ENCODE measurements at regions not wholly inside any gene's neighbourhood (a gene's known extent, or its start where the extent isn't known, plus 50 kb on each side); places are given as distances from the start of the nearest gene placed in this dataset.

DNA sequence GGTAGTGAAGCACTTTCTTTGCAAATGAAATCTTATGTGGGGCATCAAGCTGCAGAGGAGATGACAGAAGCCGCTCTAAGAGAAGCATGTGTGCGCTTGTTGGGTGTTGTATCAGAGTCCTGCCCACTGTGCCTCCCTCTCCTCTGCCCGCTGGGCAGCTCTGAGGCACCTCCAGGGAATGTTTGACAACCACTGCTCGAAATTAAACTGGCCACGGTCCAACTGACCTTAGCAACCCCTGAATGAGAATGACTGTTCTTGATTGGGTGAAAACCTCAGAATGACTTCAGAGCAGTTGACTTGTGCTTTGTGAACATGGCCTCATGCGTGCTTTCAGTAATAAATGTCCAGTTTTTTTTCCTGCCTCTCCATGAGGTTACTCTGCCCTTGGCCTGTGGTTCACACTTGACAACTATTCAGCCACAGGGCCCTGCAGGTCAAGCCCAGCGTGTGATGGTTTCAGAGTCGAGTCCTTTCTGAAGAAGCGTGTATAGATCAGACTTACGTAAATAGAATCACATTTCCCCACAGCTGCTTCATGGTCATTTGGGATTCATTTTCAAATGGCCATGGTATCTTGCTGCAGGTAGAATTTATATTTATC is 94.9 kb downstream of the SLC4A3 start:
- peak; percentile 64 for DNase-seq (ENCODE audit: low read depth, low spot score)
- in situ Hi-C loops (cut with HindIII; ENCODE audit: low pct_unique_long_range_greater_than_20kb, low sequenced_read_pairs): no loop called here

DNA sequence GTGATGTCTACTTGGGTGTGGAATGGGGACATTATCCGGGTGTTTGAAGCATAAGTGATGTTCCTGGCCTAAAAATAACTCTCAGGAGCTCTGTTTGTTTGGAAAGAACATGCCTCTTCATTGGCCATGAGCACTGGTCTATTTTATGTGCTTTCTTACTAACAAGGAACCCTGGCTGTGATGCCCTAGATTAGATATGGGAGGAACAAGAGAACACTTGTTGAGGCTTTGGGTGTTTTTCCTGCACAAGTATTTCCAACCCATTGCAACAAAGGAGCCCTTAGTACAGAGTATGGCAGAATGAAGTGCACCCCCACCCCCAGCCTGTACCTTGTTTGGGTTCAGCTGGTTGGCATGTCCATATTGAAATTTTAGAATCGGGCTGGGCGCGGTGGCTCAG is 95.9 kb downstream of the SLC4A3 start:
- in situ Hi-C loops (cut with HindIII; ENCODE audit: low pct_unique_long_range_greater_than_20kb, low sequenced_read_pairs): no loop called here
- peak; percentile 63 for DNase-seq (ENCODE audit: low read depth, low spot score)

DNA sequence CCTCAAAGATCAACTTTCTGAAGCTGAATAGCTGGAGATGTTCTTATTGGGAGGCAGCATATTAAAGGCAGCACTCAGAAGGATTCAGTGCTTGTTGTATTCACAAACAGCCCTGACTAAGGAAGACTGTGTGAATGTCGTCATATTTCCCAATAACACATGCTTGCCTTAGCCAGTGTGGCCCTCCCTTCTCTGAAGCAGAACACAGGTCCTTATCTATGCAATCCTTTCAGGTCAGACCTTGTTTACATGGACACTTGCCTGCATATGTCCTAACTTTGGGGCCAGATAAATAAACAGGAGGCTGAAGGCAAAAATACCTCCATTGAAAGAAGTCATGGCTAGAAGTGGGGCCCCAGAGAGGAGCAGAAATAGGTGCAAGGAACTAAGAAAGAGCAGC is 97.2 kb downstream of the SLC4A3 start:
- no peak for DNase-seq (ENCODE audit: low read depth, low spot score)
- in situ Hi-C loops (cut with HindIII; ENCODE audit: low pct_unique_long_range_greater_than_20kb, low sequenced_read_pairs): no loop called here

DNA sequence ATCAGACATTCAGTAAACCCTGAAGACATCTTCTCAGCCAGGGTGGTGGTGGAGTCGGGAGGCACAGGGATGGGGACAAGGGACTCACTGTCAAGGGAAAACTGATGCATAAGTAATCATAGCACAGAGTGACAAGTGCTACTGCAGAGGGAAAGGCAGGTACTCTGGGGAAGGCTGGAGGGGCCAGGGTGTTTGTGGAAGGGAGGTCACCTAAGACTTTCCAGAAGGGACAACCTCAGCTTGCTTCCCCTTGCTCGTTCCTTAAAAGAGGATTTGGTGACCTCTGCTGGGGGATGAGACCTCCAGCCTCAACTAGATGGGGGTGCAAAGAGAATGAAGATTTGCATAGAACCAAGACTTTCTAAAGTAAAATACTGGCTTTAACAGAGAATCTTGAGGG is 99.5 kb downstream of the SLC4A3 start:
- DNase-seq (ENCODE audit: low read depth, low spot score): peak; percentile 45
- in situ Hi-C loops (cut with HindIII; ENCODE audit: low pct_unique_long_range_greater_than_20kb, low sequenced_read_pairs): no loop called here

DNA sequence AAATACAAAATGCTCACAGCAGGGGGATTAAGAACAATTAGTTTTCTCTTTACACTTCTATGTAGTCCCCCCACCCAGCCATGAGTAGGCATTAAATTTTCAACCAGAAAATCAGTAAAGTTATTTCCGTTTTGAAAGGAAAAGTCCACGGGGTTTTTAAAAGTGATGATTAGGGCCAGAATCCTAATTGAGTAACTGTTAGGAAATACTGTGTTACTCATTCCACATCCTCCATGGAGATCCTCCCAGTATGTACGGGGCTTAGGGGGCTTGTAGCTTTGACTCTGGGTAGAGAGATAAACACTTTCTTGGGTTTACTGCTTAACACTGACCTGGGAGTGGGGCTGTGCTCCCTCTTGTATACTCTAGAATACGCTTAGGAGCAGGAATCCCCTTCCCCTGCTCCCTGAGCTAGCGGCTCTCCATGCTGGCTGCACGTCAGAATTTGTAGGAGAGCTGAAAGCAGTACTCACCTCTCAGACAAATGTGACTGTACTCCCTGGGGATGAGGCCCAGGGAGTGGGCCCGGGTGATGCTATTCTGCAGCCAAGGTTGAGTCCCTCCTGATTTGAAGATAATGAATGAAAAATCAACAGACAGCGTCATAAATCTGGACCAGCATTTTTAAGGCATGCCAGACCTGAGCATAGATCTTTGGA is 100.5 kb downstream of the SLC4A3 start:
- no peak for DNase-seq (ENCODE audit: low read depth, low spot score)
- in situ Hi-C loops (cut with HindIII; ENCODE audit: low pct_unique_long_range_greater_than_20kb, low sequenced_read_pairs): no loop called here

DNA sequence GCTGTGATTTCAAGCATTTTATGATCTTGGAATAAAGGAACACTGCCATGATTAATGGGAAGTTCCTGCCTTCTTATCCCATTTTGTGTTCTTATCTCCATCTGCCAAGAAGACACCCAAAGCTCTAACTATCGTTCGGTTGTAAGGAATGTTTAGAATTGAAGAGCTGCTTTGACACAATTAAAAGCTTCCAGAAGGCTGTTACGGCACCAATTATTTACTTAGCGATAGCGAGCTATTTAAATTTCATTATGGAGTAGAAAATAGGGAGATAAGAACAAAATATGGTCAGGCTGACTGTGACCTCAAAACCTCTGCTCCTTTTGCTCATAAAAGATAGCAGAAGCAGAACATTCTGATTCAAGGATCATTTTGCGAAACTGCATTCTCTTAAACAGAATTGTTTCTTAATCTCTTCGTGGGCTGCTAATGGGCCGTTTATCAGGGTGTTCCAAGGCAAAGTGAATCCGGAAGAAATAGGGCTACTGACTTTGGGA is 101.6 kb downstream of the SLC4A3 start:
- no peak for DNase-seq (ENCODE audit: low read depth, low spot score)
- in situ Hi-C loops (cut with HindIII; ENCODE audit: low pct_unique_long_range_greater_than_20kb, low sequenced_read_pairs): no loop called here

DNA sequence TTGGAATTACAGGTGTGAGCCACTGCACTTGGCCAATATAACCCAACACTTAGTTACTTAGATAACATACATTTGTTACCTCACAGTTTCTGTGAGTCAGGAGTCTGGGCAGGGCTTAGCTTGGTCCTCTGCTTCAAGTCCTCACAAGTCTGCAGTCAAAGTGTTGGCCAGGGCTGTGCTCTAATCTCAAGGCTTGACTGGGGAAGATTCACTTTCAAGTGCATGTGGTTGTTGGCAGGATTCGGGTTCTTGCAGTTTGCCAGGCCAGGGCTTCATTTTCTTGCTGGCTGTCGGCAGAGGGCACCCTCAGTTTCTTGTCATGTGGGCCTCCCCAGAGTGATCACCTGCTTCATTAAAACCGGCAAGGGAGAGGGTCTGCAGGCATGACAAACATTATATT is 103.7 kb downstream of the SLC4A3 start:
- in situ Hi-C loops (cut with HindIII; ENCODE audit: low pct_unique_long_range_greater_than_20kb, low sequenced_read_pairs): no loop called here
- no peak for DNase-seq (ENCODE audit: low read depth, low spot score)

DNA sequence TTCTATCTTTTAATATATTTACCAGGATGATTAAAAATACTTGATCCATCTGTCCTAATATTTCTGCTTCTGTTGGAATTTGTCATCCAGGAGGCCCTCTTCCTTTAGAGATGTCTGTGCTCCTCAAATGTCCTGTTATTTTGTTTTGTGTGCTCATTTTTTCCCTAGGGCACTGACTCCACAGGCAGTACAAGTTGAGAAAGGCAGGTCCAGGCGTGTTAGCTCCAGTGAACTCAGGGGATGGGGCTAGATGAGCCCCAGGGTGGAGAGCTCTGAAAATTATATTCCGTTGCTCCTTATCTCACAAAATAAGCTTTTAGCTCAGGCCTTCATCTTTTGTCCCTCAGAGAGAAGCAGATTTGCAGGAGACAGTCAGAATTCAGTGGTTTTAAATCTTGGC is 105.7 kb downstream of the SLC4A3 start:
- in situ Hi-C loops (cut with HindIII; ENCODE audit: low pct_unique_long_range_greater_than_20kb, low sequenced_read_pairs): no loop called here
- no peak for DNase-seq (ENCODE audit: low read depth, low spot score)

DNA sequence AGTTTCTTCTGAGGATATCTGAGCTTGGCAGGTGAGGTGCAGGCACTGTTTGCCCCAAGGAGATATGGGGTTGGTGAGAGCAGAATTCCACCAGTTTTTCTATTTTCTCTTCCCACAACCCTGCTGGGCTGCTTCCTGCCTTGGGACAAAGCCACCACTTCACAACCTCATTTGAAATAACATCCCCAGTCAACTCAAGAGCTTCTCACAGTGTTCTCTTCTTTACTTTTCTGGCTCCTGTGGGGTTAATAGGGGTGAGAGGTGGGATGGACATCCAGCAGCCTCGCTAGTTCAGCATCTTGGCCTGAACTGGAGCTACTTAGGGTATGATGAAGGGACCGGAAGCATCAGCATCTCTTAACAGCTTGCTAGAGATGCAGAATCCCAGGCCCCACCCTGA is 106.3 kb downstream of the SLC4A3 start:
- in situ Hi-C loops (cut with HindIII; ENCODE audit: low pct_unique_long_range_greater_than_20kb, low sequenced_read_pairs): no loop called here
- DNase-seq (ENCODE audit: low read depth, low spot score): no peak

DNA sequence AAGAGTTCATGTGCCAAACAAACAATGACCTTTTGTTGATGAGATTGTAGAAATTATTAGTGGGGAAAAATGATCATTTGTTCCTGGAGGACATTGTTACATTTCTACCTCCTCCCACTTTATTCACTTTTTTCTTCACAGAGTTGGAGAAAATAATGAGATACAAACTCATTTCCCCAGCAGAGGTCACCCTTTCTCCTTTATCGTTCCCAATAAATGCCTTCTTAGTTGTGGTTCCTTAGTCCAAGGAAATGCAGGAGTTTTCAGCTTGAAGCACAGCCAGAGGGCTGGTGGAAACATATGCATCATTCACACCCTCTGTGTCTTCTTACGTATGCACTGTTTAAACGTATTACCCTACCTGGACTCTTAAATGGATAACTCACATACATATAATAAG is 108.8 kb downstream of the SLC4A3 start:
- in situ Hi-C loops (cut with HindIII; ENCODE audit: low pct_unique_long_range_greater_than_20kb, low sequenced_read_pairs): no loop called here

DNA sequence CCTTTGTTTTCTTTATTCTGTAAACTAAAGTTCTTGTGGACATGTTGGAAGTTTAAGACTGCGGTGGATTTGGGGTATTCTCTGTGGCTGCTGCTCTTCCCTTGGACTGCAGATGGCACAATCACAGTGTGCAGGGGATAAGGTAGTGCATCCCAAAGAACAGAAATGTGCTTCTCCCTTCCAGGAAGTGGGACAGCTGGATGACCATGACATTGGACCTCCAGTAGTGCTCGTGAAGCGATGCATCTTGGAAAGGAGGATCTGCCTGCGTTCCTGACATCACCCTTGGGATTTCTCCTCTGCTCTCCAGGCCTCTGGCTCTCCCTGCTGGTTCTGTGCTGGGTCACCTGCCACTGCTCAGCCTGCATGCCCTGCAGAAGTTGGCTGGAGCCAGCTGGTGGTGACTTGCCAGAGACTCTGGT is 109.9 kb downstream of the SLC4A3 start:
- peak; percentile 63 for DNase-seq (ENCODE audit: low read depth, low spot score)
- in situ Hi-C loops (cut with HindIII; ENCODE audit: low pct_unique_long_range_greater_than_20kb, low sequenced_read_pairs): no loop called here

More for the DNA sequence above, 108.8 kb downstream of the SLC4A3 start:
- peak; percentile 82 for DNase-seq (ENCODE audit: low read depth, low spot score)

DNA sequence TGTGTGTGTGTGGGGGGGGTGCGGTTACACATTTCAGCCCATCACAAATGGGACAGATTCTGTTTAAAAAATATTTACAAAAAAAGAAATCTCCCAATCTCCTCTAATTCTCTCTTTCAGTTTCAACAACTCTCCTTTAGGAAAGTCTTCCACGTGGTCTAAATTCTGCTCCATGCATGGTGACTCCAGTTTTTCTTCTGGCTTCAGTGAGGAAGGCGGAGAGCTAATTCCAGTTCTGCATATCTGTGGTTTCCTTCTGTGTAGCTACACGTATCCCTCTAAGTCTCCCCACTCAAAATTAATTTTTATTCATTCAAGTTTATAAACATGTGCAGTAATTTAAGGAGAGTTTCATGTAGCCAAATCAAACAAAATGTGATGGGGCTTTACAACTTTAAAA is 111.6 kb downstream of the SLC4A3 start:
- in situ Hi-C loops (cut with HindIII; ENCODE audit: low pct_unique_long_range_greater_than_20kb, low sequenced_read_pairs): no loop called here
- DNase-seq (ENCODE audit: low read depth, low spot score): no peak

DNA sequence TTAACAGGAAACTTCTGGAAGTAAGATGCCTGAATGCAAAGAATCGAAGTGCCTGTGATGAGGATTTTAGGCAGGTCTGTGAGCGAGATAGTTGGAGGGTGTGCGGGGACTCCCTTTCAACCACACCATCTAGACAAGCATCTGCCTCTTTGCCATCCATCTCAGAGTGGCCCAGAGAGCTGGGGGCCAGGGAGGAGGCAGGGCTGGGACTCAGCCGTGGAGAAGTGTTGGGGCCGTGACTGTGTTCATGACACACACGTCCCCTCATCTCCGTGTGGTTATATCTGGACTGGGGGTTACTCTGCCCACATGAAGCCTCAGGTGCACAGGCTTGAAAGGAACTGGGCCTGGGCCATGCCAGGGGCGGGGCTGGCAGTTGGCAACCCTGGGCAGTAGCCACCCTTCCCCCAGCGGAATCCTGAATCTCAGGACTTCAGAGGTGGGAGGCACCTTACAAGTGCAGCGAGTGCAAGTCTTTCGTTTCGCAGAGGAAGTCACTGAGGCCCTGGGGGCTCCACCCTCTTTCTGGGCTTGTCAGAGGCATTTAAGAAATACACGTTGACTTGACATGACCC is 112.5 kb downstream of the SLC4A3 start:
- in situ Hi-C loops (cut with HindIII; ENCODE audit: low pct_unique_long_range_greater_than_20kb, low sequenced_read_pairs): no loop called here

DNA sequence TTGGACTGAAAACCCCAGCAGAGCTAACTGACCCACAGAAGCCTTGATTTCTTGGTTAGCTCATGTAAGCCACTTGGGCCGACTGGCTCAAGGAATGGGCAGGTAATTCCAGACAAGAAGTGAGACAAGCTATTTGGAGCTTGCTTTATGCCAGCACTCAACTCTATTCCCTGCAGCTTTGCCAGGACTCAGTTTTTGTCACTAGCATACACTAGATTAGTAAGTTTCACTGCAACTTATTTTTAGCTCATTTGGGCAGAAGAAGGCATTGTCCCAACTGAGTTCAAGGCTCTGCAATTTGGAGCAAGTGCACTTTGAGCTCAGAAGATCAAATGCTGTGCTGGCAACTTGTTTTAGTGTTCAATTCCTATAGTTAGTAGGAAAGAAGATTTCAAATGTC is 116.1 kb downstream of the SLC4A3 start:
- DNase-seq (ENCODE audit: low read depth, low spot score): no peak
- in situ Hi-C loops (cut with HindIII; ENCODE audit: low pct_unique_long_range_greater_than_20kb, low sequenced_read_pairs): no loop called here

More for the DNA sequence above, 112.5 kb downstream of the SLC4A3 start:
- DNase-seq (ENCODE audit: low read depth, low spot score): no peak

DNA sequence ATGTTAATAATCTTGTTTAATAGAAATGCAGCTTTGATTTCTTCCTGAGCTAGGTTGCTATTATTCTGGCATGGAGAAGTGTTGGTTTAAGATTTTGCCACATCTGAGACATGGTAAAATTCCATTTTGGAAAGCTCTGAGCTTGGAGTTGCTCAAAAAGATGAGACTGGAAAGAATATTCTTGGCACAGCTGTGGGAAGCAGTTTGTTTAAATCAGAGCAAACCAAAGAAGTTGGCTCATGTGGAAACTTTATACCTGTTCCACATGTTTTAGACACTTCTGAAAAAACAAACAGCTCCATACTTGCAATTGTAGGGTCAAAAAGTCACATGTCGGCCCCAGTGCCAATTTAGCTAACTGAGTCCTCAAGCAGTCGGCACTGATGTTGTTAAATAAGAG is 116.6 kb downstream of the SLC4A3 start:
- in situ Hi-C loops (cut with HindIII; ENCODE audit: low pct_unique_long_range_greater_than_20kb, low sequenced_read_pairs): no loop called here
- no peak for DNase-seq (ENCODE audit: low read depth, low spot score)

DNA sequence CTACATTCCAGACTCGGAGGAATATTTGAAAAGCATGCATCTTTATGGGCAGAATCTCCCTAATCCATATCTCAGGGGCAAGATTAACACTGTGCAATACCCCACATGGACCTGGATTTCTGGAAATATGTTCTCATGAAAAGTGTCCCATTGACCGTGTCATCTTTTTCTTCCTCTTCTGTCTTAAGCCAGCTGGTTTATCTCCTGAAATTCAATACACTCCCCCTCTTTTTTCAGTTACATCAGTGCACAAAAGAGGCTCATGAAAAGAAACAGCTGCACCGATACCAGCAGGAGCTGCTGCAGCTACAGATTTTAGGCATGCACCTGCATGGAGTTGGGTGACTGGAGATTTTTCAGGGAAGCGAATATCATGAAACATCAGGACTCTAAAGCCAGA is 117.2 kb downstream of the SLC4A3 start:
- in situ Hi-C loops (cut with HindIII; ENCODE audit: low pct_unique_long_range_greater_than_20kb, low sequenced_read_pairs): no loop called here

DNA sequence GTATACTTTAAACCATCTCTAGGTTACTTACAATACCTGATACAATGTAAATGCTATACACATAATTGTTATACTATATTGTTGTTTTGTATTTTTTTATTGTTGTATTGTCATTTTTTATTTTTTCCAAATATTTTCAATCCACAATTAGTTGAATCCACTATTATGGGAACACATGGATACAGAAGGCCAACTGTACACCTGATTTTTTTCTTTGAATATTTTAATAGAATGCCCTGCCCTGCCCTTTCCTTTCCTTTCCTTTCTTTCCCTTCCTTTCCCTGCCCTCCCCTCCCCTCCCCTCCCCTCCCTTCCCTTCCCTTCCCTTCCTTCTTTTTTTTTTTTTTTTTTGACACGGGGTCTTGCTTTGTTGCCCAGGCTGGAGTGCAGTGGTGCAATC is 120.2 kb downstream of the SLC4A3 start:
- no peak for DNase-seq (ENCODE audit: low read depth, low spot score)
- in situ Hi-C loops (cut with HindIII; ENCODE audit: low pct_unique_long_range_greater_than_20kb, low sequenced_read_pairs): no loop called here

More for the DNA sequence above, 117.2 kb downstream of the SLC4A3 start:
- DNase-seq (ENCODE audit: low read depth, low spot score): no peak

DNA sequence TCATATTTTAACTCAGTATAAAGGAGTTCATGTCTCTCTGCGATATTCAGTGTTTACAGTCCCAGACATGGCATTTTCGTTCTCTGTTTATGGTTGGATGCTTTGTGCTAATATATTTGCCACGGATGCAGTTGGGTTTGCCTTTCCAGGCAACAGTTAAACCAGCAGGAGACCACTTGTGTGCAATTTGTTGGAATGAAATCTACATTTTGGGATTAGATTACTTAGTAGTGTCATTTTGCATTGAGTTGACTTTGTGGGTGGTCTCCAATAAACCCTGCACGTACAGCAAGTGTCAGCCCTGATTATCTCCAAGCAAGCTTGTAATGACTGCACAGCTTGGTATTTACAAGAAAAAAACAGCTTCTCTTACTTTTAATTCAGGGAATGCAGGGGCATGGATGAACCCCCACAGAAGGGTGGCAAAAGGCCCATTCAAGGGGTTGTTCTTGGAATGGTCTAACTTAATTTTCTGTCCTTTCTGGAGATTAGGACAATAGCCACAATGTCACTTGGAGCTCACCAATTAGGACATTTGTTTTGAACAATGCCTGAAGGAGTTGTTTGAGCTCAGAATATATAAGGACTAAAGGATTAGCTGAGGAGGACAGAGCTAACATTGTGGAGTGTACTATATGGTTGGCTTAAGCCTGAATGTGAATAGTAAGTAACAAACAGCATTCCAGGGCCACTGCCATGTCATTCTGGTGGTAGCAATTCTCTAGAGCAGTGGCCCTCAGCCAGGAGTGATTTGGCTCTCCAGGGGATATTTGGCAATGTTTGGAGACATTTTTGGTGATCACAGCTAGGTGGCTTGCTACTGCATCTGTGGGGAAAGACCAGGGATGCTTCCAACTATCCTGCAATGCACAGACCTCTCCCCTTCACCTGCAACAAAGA is 121.5 kb downstream of the SLC4A3 start:
- in situ Hi-C loops (cut with HindIII; ENCODE audit: low pct_unique_long_range_greater_than_20kb, low sequenced_read_pairs): no loop called here

More for the DNA sequence above, 121.5 kb downstream of the SLC4A3 start:
- no peak for DNase-seq (ENCODE audit: low read depth, low spot score)
